HepG2 (cell line): ENCODE measurements at regions not wholly inside any gene's neighbourhood (a gene's known extent, or its start where the extent isn't known, plus 50 kb on each side); places are given as distances from the start of the nearest gene placed in this dataset.
"Not testable (repeated sequence)": the region's sequence is repeated elsewhere in the genome, so short reads cannot be mapped to it uniquely, and the experiment has no call there.

ENCODE experiments used
- ATAC-seq: fragments of 200-7000 bp; cut with Tn5 transposase; 3 replicates; pipeline ENCODE4 v1.9.1; 2020; ENCODE audit warnings: mild to moderate bottlenecking, moderate library complexity
- BruUV-seq: library from RNA; stranded (reverse); fragments of 400-500 nt; replicated peaks from 2 replicates; lab custom pipeline; 2021; lab: Mats Ljungman, UMichigan
- CTCF ChIA-PET: fragments of 300-600 bp; formaldehyde crosslinking; extraction: SDS; loops from one replicate; lab custom pipeline; 2021; ENCODE audit warnings: low total read pairs, inconsistent platforms, low intra/inter-chr PET ratio; lab: Yijun Ruan, JAX
- POLR2A ChIA-PET: fragments of 350-600 bp; sonication (Branson Sonifier 250); formaldehyde crosslinking; loops from one replicate; lab custom pipeline; 2020; ENCODE audit warnings: antibody characterized with exemption, inconsistent platforms; lab: Yijun Ruan, JAX
- DNase-seq: peaks from one replicate; pipeline ENCODE4 v3.0.0-alpha.2; 2015; ENCODE audit warnings: low spot score
- FAIRE-seq: peaks from 3 replicates; lab custom pipeline; 2011; peaks lifted over from hg19 to GRCh38; lab: Jason Lieb, UNC
- H2AFZ ChIP-seq: one replicate; pipeline ENCODE4 v1.6.1; 2011; ENCODE audit warnings: low read length, inconsistent platforms
- H3K27ac ChIP-seq: fragments of 300-600 bp; 3 replicates; pipeline ENCODE4 v1.8.0; 2011; ENCODE audit warnings: mixed run types, mild to moderate bottlenecking, mixed read lengths, low read length, inconsistent platforms; ENCODE audit not compliant: insufficient read depth; ENCODE audit errors: extremely low read length
- H3K27me3 ChIP-seq, 2 experiments: fragments of 200-600 bp in 1 of 2; 2 replicates in 1 of 2; 3 replicates in 1 of 2; pipeline versions ENCODE4 v1.6.0 to v1.8.0; 2011; ENCODE audit warnings: low read length in 2 of 2, mild to moderate bottlenecking in 2 of 2, moderate library complexity in 2 of 2, inconsistent platforms in 1 of 2; ENCODE audit not compliant: insufficient read depth in 2 of 2, control insufficient read depth in 1 of 2
- H3K36me3 ChIP-seq, 2 experiments: fragments of 200-600 bp in 1 of 2; replicated peaks in 1 of 2; 2 replicates in 1 of 2; 3 replicates in 1 of 2; pipeline versions ENCODE4 v1.5.1 to v1.8.0; 2011; ENCODE audit warnings: low read length in 2 of 2, inconsistent platforms in 1 of 2; ENCODE audit not compliant: insufficient read depth in 2 of 2, control insufficient read depth in 1 of 2
- H3K4me1 ChIP-seq: 2 replicates; pipeline ENCODE4 v1.5.1; 2012; ENCODE audit warnings: low read length, inconsistent platforms; ENCODE audit not compliant: insufficient read depth
- H3K4me2 ChIP-seq: 2 replicates; pipeline ENCODE4 v1.6.0; 2011; ENCODE audit warnings: low read depth, low read length, inconsistent platforms
- H3K4me3 ChIP-seq, 3 experiments: fragments of 200-600 bp in 1 of 3; sonication (generic), shearing (Covaris generic) in 1 of 3; replicated peaks in 1 of 3; 2 replicates each; pipeline ENCODE4 v1.5.1; 2011 to 2016; ENCODE audit warnings: low read length in 3 of 3, inconsistent platforms in 2 of 3, low read depth in 2 of 3, mild to moderate bottlenecking in 2 of 3, control low read depth in 1 of 3, mixed read lengths in 1 of 3; ENCODE audit not compliant: insufficient read depth in 1 of 3
- H3K79me2 ChIP-seq: one replicate; pipeline ENCODE4 v1.6.1; 2011; ENCODE audit warnings: low read length, inconsistent platforms; ENCODE audit not compliant: insufficient read depth
- H3K9ac ChIP-seq: 2 replicates; pipeline ENCODE4 v1.6.0; 2011; ENCODE audit warnings: mild to moderate bottlenecking, low read depth, low read length, inconsistent platforms; ENCODE audit not compliant: insufficient read depth
- H3K9me3 ChIP-seq: 2 replicates; pipeline ENCODE4 v1.5.1; 2012; ENCODE audit warnings: mild to moderate bottlenecking, low read length
- H4K20me1 ChIP-seq: 2 replicates; pipeline ENCODE4 v1.6.0; 2011; ENCODE audit warnings: inconsistent platforms, mild to moderate bottlenecking, low read length, moderate library complexity; ENCODE audit not compliant: insufficient read depth
- GZF1 ChIP-seq: sonication (generic); formaldehyde crosslinking; IDR thresholded peaks from 2 replicates; pipeline ENCODE4 v1.5.1; 2020; ENCODE audit warnings: mild to moderate bottlenecking, missing genetic modification reagents
- HIVEP1 ChIP-seq: sonication (generic); formaldehyde crosslinking; IDR thresholded peaks from 2 replicates; pipeline ENCODE4 v1.4.0; 2020; ENCODE audit warnings: mild to moderate bottlenecking, missing genetic modification reagents
- JUN ChIP-seq: sonication (generic); formaldehyde crosslinking; IDR thresholded peaks from 2 replicates; pipeline ENCODE4 v1.4.0; 2020; ENCODE audit warnings: mild to moderate bottlenecking, missing genetic modification reagents
- PREB ChIP-seq: sonication (generic); formaldehyde crosslinking; IDR thresholded peaks from 2 replicates; pipeline ENCODE4 v1.4.0; 2020; ENCODE audit warnings: missing genetic modification reagents
- RBM39 ChIP-seq: fragments of 200-400 bp; formaldehyde crosslinking; IDR thresholded peaks from one replicate; pipeline ENCODE4 v1.6.1; 2018; ENCODE audit warnings: antibody characterized with exemption, mild to moderate bottlenecking, low read depth, low read length; ENCODE audit not compliant: poor library complexity, severe bottlenecking
- SALL2 ChIP-seq: sonication (generic); formaldehyde crosslinking; IDR thresholded peaks from 2 replicates; pipeline ENCODE4 v1.8.1; 2023; ENCODE audit warnings: mild to moderate bottlenecking, missing genetic modification reagents, inconsistent platforms
- TBP ChIP-seq: sonication (generic); formaldehyde crosslinking; IDR thresholded peaks from 2 replicates; pipeline ENCODE4 v1.5.0; 2020; ENCODE audit warnings: missing genetic modification reagents
- TRAFD1 ChIP-seq: sonication (generic); formaldehyde crosslinking; IDR thresholded peaks from 2 replicates; pipeline ENCODE4 v1.5.1; 2020; ENCODE audit warnings: missing genetic modification reagents, mild to moderate bottlenecking, borderline replicate concordance
- ZFP1 ChIP-seq: IDR thresholded peaks from 2 replicates; pipeline ENCODE4 v1.6.1; 2016
- ZNF12 ChIP-seq: sonication (generic); formaldehyde crosslinking; IDR thresholded peaks from 2 replicates; pipeline ENCODE4 v1.5.0; 2020; ENCODE audit warnings: missing genetic modification reagents
- ZNF501 ChIP-seq: sonication (generic); formaldehyde crosslinking; IDR thresholded peaks from 2 replicates; pipeline ENCODE4 v1.5.1; 2020; ENCODE audit warnings: mild to moderate bottlenecking, moderate library complexity, missing genetic modification reagents
- WGBS: methylation state at CpG from one replicate; pipeline ENCODE4 v1.1.6; 2017; ENCODE audit warnings: low lambda C conversion rate; 5-methylcytosine and 5-hydroxymethylcytosine counted together
- in situ Hi-C: cut with HindIII; loops from 2 replicates; pipeline ENCODE4 v1.10.0; 2017; ENCODE audit warnings: low pct_unique_long_range_greater_than_20kb; ENCODE audit not compliant: extremely low pct_ligation_motif_present
- intact Hi-C: fragments of 100-400 bp; cut with micrococcal nuclease; formaldehyde crosslinking; loops from one replicate; pipeline ENCODE4 v1.10.0; 2022; ENCODE audit not compliant: unreplicated experiment
- TF ChIP-seq, protein P1 (sequence below): sonication (generic); formaldehyde crosslinking; IDR thresholded peaks from 2 replicates; pipeline ENCODE4 v1.9.0; 2021; ENCODE audit warnings: missing genetic modification reagents, borderline replicate concordance

- not testable (repeated sequence) for DNase-seq, H3K9ac ChIP-seq, ATAC-seq, H3K79me2 ChIP-seq, H3K4me3 ChIP-seq, H3K4me2 ChIP-seq, H3K4me1 ChIP-seq, H3K9me3 ChIP-seq
- 19% methylated on average over 11 of the region's 11 CpGs for WGBS
- TF ChIP-seq GZF1 = peak; percentile 97
- TF ChIP-seq, all 625 proteins: peak for 1; not testable (repeated sequence) for 624
- H3K27ac ChIP-seq, FAIRE-seq, BruUV-seq, H4K20me1 ChIP-seq, intact Hi-C loops, H3K36me3 ChIP-seq, H2AFZ ChIP-seq, POLR2A ChIA-PET, H3K27me3 ChIP-seq, in situ Hi-C loops, CTCF ChIA-PET: not testable (repeated sequence)
These were observed 249.4 kb downstream of the SHOX start for GRCh38 chrX:879756-880698.

- Histone ChIP-seq H3K4me1 (no peaks in the 10 kb centered on the region), H3K27me3 (no peaks in the 10 kb centered on the region; a peak in 1 of 5 replicates), H3K4me3 (no peak overlapping the region), H3K27ac (no peak overlapping the region), H3K4me2 (no peak overlapping the region), H3K79me2 (no peaks in the 10 kb centered on the region), H2AFZ (no peak overlapping the region), H3K36me3 (no peaks in the 10 kb centered on the region), H4K20me1 (no peaks in the 10 kb centered on the region), H3K9me3 (peaks cover 11% of the 10 kb centered on the region), H3K9ac (no peak overlapping the region)
- WGBS = 66% methylated on average over 15 of the region's 15 CpGs
- CTCF ChIA-PET = no interaction called here
- intact Hi-C loops (no loop called here), in situ Hi-C loops (no loop called here)
- no peak for ATAC-seq
- DNase-seq = no peak
- POLR2A ChIA-PET = no interaction called here
- FAIRE-seq = no peak
- BruUV-seq = no TSS peak
- TF ChIP-seq PREB (CRISPR knock-in tag) (no peak), ZNF12 (no peak), HIVEP1 (CRISPR knock-in tag) (no peak), ZFP1 (no peak), TBP (no peak), JUN (CRISPR knock-in tag) (no peak), TRAFD1 (CRISPR knock-in tag) (no peak), RBM39 (no peak), ZNF501 (CRISPR knock-in tag) (no peak), SALL2 (CRISPR knock-in tag) (no peak)
- TF ChIP-seq, protein P1, sequence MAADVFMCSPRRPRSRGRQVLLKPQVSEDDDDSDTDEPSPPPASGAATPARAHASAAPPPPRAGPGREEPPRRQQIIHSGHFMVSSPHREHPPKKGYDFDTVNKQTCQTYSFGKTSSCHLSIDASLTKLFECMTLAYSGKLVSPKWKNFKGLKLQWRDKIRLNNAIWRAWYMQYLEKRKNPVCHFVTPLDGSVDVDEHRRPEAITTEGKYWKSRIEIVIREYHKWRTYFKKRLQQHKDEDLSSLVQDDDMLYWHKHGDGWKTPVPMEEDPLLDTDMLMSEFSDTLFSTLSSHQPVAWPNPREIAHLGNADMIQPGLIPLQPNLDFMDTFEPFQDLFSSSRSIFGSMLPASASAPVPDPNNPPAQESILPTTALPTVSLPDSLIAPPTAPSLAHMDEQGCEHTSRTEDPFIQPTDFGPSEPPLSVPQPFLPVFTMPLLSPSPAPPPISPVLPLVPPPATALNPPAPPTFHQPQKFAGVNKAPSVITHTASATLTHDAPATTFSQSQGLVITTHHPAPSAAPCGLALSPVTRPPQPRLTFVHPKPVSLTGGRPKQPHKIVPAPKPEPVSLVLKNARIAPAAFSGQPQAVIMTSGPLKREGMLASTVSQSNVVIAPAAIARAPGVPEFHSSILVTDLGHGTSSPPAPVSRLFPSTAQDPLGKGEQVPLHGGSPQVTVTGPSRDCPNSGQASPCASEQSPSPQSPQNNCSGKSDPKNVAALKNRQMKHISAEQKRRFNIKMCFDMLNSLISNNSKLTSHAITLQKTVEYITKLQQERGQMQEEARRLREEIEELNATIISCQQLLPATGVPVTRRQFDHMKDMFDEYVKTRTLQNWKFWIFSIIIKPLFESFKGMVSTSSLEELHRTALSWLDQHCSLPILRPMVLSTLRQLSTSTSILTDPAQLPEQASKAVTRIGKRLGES (CRISPR knock-in tag) = no peak
These were observed 243.5 kb downstream of the SHOX start for GRCh38 chrX:874061-874460.
